Liver (tissue), 8 donors: ENCODE measurements at regions not wholly inside any gene's neighbourhood (a gene's known extent, or its start where the extent isn't known, plus 50 kb on each side); places are given as distances from the start of the nearest gene placed in this dataset.

Source experiments
- DNase-seq: peaks from one replicate; pipeline ENCODE4 v3.0.0-alpha.2; 2017; ENCODE audit warnings: low spot score
- H3K27ac ChIP-seq, 2 donors: one replicate each; pipeline ENCODE4 v1.7.0; 2013; ENCODE audit warnings: inconsistent platforms in 2 of 2, low read length in 2 of 2, control low read depth in 1 of 2, low read depth in 1 of 2, mild to moderate bottlenecking in 1 of 2
- H3K27me3 ChIP-seq, 4 donors: one replicate each; pipeline versions ENCODE4 v1.6.1 to v1.7.0; 2013; ENCODE audit warnings: low read length in 3 of 4, inconsistent platforms in 1 of 4, mild to moderate bottlenecking in 1 of 4, moderate library complexity in 1 of 4; ENCODE audit not compliant: control insufficient read depth in 4 of 4, insufficient read depth in 4 of 4
- H3K36me3 ChIP-seq, 4 donors: one replicate each; pipeline versions ENCODE4 v1.6.1 to v1.7.0; 2013; ENCODE audit warnings: low read length in 3 of 4, mild to moderate bottlenecking in 3 of 4, low read depth in 1 of 4, moderate library complexity in 1 of 4; ENCODE audit not compliant: control insufficient read depth in 4 of 4, insufficient read depth in 3 of 4
- H3K4me1 ChIP-seq, 4 donors: one replicate each; pipeline versions ENCODE4 v1.6.1 to v1.7.0; 2013; ENCODE audit warnings: low read length in 3 of 4, mild to moderate bottlenecking in 3 of 4, moderate library complexity in 1 of 4; ENCODE audit not compliant: control insufficient read depth in 4 of 4, insufficient read depth in 4 of 4
- H3K4me3 ChIP-seq, 3 donors: one replicate each; pipeline versions ENCODE4 v1.6.1 to v1.7.0; 2013; ENCODE audit warnings: low read length in 3 of 3, control low read depth in 1 of 3, low read depth in 1 of 3, mild to moderate bottlenecking in 1 of 3
- H3K9ac ChIP-seq, 2 donors: one replicate each; pipeline ENCODE4 v1.7.0; 2013; ENCODE audit warnings: low read length in 2 of 2, mild to moderate bottlenecking in 2 of 2, moderate library complexity in 2 of 2, control low read depth in 1 of 2, low read depth in 1 of 2
- H3K9me3 ChIP-seq, 4 donors: one replicate each; pipeline versions ENCODE4 v1.6.1 to v1.7.0; 2013; ENCODE audit warnings: low read length in 3 of 4; ENCODE audit not compliant: control insufficient read depth in 4 of 4
- EGR1 ChIP-seq, 2 donors: IDR thresholded peaks; 2 replicates each; pipeline ENCODE4 v1.6.1; 2016 to 2018; ENCODE audit warnings: antibody characterized with exemption in 2 of 2, low read depth in 2 of 2
- FOXA1 ChIP-seq: IDR thresholded peaks from 2 replicates; pipeline ENCODE4 v1.6.1; 2016; ENCODE audit warnings: antibody characterized with exemption
- FOXA2 ChIP-seq: IDR thresholded peaks from 2 replicates; pipeline ENCODE4 v1.6.1; 2016; ENCODE audit warnings: antibody characterized with exemption
- GABPA ChIP-seq, 2 donors: IDR thresholded peaks in 1 of 2; conservative IDR thresholded peaks in 1 of 2; 2 replicates each; pipeline ENCODE4 v1.6.1; 2016; ENCODE audit warnings: antibody characterized with exemption in 2 of 2, mild to moderate bottlenecking in 1 of 2, moderate library complexity in 1 of 2
- HNF4A ChIP-seq, 2 donors: conservative IDR thresholded peaks; 2 replicates each; pipeline ENCODE4 v1.6.1; 2016; ENCODE audit warnings: antibody characterized with exemption in 2 of 2, mild to moderate bottlenecking in 2 of 2
- HNF4G ChIP-seq: IDR thresholded peaks from 2 replicates; pipeline ENCODE4 v1.6.1; 2016; ENCODE audit warnings: antibody characterized with exemption
- JUND ChIP-seq, 2 donors: IDR thresholded peaks; 2 replicates each; pipeline ENCODE4 v1.6.1; 2016; ENCODE audit warnings: antibody characterized with exemption in 2 of 2
- NR2F2 ChIP-seq: IDR thresholded peaks from 2 replicates; pipeline ENCODE4 v1.6.1; 2016; ENCODE audit warnings: antibody characterized with exemption
- RAD21 ChIP-seq, 2 donors: IDR thresholded peaks; 2 replicates each; pipeline ENCODE4 v1.6.1; 2016; ENCODE audit warnings: antibody characterized with exemption in 2 of 2, mild to moderate bottlenecking in 2 of 2
- RXRA ChIP-seq, 2 donors: IDR thresholded peaks; 2 replicates each; pipeline ENCODE4 v1.6.1; 2017 to 2018; ENCODE audit warnings: antibody characterized with exemption in 2 of 2, mild to moderate bottlenecking in 1 of 2
- SP1 ChIP-seq: IDR thresholded peaks from 2 replicates; pipeline ENCODE4 v1.6.1; 2018; ENCODE audit warnings: antibody characterized with exemption, mild to moderate bottlenecking
- TAF1 ChIP-seq: conservative IDR thresholded peaks from 2 replicates; pipeline ENCODE4 v1.6.1; 2016; ENCODE audit warnings: antibody characterized with exemption, mild to moderate bottlenecking
- YY1 ChIP-seq: IDR thresholded peaks from 2 replicates; pipeline ENCODE4 v1.6.1; 2016; ENCODE audit warnings: antibody characterized with exemption, mild to moderate bottlenecking
- WGBS: extraction: QIAGEN DNeasy Blood & Tissue Kit; methylation state at CpG from one replicate; pipeline ENCODE4 v1.1.7; 2013; 5-methylcytosine and 5-hydroxymethylcytosine counted together
- TF ChIP-seq, protein P1 (sequence below): fragments of 150-350 bp; IDR thresholded peaks from 2 replicates; pipeline ENCODE4 v1.5.1; 2017; ENCODE audit warnings: improper control_type of control experiment, low read depth, low read length; ENCODE audit not compliant: missing input control
- TF ChIP-seq, protein P2 (sequence below): IDR thresholded peaks from 2 replicates; pipeline ENCODE4 v1.6.1; 2016; ENCODE audit warnings: antibody characterized with exemption
- TF ChIP-seq, protein P3 (sequence below): IDR thresholded peaks from 2 replicates; pipeline ENCODE4 v1.6.1; 2016; ENCODE audit warnings: antibody characterized with exemption
- TF ChIP-seq, protein P4 (sequence below): IDR thresholded peaks from 2 replicates; pipeline ENCODE4 v1.6.1; 2016; ENCODE audit warnings: antibody characterized with exemption
- donor health status: healthy.
- donor health status: healthy.
- donor health status: healthy.
- donor health status: healthy.
- donor health status: healthy.

DNA sequence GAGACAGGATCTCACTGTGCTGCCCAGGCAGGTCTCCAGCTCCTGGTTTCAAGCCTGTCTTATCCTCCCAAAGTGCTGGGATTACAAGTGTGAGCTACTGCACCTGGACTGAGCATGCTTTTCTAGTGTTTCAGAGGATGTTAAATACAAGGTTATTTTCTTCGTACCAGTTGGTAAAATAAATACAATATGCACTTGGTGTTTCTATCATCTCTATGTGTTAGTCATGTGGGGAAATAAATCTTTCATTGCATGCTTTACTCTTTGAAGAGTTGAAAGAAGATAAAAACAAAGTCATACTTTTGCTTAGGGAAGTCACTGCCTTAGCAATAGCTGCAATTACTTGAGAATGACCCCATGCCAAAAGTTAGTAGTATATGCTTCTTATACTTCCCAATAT lies 162.3 kb downstream of the PCDH7 start:
- no peak for DNase-seq
- Histone ChIP-seq H3K4me1 (no peaks in the 10 kb centered on the region), H3K27me3 (no peaks in the 10 kb centered on the region), H3K9ac (no peak overlapping the region), H3K9me3 (no peaks in the 10 kb centered on the region), H3K4me3 (no peak overlapping the region), H3K36me3 (no peaks in the 10 kb centered on the region), H3K27ac (no peak overlapping the region)
- WGBS = 86% methylated on average over 1 of the region's 1 CpG
- TF ChIP-seq, protein P1, sequence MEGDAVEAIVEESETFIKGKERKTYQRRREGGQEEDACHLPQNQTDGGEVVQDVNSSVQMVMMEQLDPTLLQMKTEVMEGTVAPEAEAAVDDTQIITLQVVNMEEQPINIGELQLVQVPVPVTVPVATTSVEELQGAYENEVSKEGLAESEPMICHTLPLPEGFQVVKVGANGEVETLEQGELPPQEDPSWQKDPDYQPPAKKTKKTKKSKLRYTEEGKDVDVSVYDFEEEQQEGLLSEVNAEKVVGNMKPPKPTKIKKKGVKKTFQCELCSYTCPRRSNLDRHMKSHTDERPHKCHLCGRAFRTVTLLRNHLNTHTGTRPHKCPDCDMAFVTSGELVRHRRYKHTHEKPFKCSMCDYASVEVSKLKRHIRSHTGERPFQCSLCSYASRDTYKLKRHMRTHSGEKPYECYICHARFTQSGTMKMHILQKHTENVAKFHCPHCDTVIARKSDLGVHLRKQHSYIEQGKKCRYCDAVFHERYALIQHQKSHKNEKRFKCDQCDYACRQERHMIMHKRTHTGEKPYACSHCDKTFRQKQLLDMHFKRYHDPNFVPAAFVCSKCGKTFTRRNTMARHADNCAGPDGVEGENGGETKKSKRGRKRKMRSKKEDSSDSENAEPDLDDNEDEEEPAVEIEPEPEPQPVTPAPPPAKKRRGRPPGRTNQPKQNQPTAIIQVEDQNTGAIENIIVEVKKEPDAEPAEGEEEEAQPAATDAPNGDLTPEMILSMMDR = no peak
- no peak for TF ChIP-seq SP1

DNA sequence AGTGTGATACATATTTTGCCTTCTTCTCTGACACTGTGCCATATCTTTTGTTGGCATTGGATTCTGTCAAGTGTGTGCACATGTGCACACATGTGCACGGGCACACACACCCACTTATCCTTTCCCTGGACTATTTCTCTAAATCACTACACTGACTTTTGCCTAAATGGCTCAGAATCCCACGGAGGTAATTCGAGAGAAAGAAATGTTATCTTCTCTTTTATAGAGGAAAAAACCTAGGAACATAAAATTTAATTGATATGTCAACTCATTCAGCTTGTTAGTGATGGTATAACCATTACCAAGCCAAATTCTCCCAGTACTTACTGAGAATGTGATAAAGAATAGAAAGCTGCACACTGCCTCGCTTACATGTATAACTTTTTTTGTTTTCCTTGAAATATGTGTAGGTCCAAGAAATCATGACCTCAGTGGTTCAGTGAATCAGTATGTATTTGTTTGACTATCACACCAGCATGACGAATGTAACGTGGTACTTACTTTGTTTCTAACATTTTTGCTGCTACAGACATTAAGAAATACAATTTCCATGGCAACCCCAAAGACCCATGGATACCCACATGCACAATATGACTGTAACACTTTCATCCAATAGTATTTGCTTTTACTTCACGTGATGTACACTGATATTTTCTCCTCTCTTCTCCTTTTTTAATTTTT lies 163.0 kb downstream of the PCDH7 start:
- H3K4me3 ChIP-seq = no peak overlapping the region
- 65% methylated on average over 7 of the region's 7 CpGs for WGBS
- H3K9me3 ChIP-seq = no peaks in the 10 kb centered on the region
- no peak overlapping the region for H3K27ac ChIP-seq
- TF ChIP-seq GABPA (IDR thresholded peaks at IDR 0.05 in 1 of 2, conservative IDR thresholded peaks at IDR 0.05 in 1 of 2) (no peak), YY1 (no peak), FOXA2 (no peak), RAD21 (IDR thresholded peaks at IDR 0.05) (no peak), FOXA1 (no peak), RXRA (IDR thresholded peaks at IDR 0.05) (no peak), HNF4A (conservative IDR thresholded peaks at IDR 0.05) (no peak), TAF1 (no peak)
- TF ChIP-seq, protein P2, sequence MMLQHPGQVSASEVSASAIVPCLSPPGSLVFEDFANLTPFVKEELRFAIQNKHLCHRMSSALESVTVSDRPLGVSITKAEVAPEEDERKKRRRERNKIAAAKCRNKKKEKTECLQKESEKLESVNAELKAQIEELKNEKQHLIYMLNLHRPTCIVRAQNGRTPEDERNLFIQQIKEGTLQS = no peak
- DNase-seq = no peak
- no peak overlapping the region for H3K9ac ChIP-seq
- H3K27me3 ChIP-seq = no peaks in the 10 kb centered on the region
- H3K36me3 ChIP-seq = no peaks in the 10 kb centered on the region
- H3K4me1 ChIP-seq = no peaks in the 10 kb centered on the region

DNA sequence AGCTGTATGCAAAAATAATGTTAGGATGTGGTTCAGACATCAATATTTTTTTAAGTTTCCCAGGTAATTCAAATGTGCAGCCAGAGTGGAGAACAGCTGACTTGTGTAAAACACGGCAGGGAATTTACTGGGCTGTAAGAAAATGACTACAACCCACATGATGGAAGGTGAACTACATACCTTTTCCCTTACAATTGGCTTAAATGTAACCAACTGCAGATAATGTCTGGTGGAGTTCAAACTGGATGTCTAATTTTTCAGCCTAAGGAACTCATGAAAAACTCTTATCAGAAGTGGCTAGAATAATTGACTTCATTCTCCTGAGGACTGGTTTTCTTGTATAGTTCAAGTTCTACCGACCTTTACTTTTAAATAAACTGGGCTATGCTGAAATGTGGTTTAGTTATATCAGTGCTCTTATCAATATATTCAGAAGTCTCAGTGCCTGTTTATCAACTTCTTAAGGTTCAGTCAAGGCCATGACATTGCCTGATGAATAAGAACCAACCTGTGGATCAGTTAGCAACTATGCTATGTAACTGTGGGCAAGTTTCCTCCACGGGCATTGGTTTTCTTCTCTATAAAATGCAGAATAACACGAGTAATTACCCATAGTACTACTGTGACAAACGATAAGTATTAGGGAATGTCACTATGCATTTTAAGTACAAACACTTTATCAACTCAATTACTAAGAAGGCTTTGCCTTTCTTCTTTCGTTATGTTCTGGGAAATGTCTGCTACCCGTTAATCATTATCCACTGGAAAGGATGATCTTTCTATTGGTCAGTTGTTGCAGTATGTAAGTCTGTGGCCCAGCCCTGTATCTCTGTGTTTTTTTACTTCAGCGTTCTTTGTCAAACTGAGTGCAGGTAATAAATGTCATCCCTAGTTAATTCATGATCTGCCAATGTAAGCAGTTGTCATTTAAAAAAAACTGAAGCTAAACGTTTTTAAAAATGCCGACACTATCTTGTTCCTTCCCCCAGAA lies 181.6 kb downstream of the PCDH7 start:
- Histone ChIP-seq H3K4me3 (no peak overlapping the region), H3K27me3 (no peaks in the 10 kb centered on the region), H3K4me1 (no peaks in the 10 kb centered on the region), H3K36me3 (no peaks in the 10 kb centered on the region), H3K27ac (no peak overlapping the region), H3K9me3 (no peaks in the 10 kb centered on the region), H3K9ac (no peak overlapping the region)
- DNase-seq = no peak
- 56% methylated on average over 10 of the region's 10 CpGs for WGBS
- TF ChIP-seq RXRA (IDR thresholded peaks at IDR 0.05) (no peak), GABPA (IDR thresholded peaks at IDR 0.05 in 1 of 2, conservative IDR thresholded peaks at IDR 0.05 in 1 of 2) (no peak), EGR1 (IDR thresholded peaks at IDR 0.05; ENCODE audit: low read depth in 2 of 2) (no peak), TAF1 (no peak), YY1 (no peak), FOXA2 (no peak), NR2F2 (no peak), HNF4G (no peak), SP1 (no peak), JUND (IDR thresholded peaks at IDR 0.05) (no peak)
- TF ChIP-seq, protein P2 = no peak
- TF ChIP-seq, protein P3, sequence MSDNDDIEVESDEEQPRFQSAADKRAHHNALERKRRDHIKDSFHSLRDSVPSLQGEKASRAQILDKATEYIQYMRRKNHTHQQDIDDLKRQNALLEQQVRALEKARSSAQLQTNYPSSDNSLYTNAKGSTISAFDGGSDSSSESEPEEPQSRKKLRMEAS = no peak
- TF ChIP-seq, protein P1 = no peak
- TF ChIP-seq, protein P4, sequence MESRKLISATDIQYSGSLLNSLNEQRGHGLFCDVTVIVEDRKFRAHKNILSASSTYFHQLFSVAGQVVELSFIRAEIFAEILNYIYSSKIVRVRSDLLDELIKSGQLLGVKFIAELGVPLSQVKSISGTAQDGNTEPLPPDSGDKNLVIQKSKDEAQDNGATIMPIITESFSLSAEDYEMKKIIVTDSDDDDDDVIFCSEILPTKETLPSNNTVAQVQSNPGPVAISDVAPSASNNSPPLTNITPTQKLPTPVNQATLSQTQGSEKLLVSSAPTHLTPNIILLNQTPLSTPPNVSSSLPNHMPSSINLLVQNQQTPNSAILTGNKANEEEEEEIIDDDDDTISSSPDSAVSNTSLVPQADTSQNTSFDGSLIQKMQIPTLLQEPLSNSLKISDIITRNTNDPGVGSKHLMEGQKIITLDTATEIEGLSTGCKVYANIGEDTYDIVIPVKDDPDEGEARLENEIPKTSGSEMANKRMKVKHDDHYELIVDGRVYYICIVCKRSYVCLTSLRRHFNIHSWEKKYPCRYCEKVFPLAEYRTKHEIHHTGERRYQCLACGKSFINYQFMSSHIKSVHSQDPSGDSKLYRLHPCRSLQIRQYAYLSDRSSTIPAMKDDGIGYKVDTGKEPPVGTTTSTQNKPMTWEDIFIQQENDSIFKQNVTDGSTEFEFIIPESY = no peak
